OCI-LY7 (cell line): ENCODE measurements at regions not wholly inside any gene's neighbourhood (a gene's known extent, or its start where the extent isn't known, plus 50 kb on each side); places are given as distances from the start of the nearest gene placed in this dataset.

ENCODE experiments used
- EZH2phosphoT487 ChIP-seq: fragments of 200-600 bp; sonication (generic); IDR thresholded peaks from 2 replicates; pipeline ENCODE4 v1.6.1; 2018; ENCODE audit warnings: low read depth, borderline replicate concordance, mild to moderate bottlenecking, mixed run types, antibody characterized with exemption, low read length, moderate library complexity, mixed read lengths
- TF ChIP-seq, protein P1 (sequence below): fragments of 200-600 bp; sonication (generic); conservative IDR thresholded peaks from 2 replicates; pipeline ENCODE4 v1.5.1; 2014; ENCODE audit warnings: mild to moderate bottlenecking, antibody characterized with exemption, low read length, moderate library complexity, mixed read lengths

DNA sequence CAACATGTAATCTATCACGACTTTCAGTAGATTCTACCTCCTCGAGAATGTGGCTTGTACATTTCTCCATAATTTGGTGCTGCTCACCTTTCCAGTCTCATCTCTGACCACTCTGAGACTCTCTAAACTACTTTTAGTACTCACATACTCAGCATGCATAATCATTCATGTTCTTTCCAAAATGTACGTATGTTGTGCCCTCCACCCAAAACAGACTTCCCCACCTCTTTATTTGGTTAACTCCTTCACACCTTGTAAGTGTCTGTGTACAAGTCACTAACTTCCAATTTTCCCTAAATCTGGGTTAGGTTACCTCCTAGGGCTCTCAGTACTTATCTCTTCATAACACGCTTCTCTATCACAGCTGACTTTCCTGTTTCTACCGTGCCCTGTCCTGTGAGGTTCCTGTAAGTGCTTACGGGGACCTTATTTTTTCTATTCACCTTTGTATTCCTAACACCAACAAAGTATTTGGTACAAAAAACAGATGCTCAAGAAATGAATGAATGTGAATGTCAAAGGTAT lies 186.2 kb upstream of the MKLN1 start:
- TF ChIP-seq, protein P1, sequence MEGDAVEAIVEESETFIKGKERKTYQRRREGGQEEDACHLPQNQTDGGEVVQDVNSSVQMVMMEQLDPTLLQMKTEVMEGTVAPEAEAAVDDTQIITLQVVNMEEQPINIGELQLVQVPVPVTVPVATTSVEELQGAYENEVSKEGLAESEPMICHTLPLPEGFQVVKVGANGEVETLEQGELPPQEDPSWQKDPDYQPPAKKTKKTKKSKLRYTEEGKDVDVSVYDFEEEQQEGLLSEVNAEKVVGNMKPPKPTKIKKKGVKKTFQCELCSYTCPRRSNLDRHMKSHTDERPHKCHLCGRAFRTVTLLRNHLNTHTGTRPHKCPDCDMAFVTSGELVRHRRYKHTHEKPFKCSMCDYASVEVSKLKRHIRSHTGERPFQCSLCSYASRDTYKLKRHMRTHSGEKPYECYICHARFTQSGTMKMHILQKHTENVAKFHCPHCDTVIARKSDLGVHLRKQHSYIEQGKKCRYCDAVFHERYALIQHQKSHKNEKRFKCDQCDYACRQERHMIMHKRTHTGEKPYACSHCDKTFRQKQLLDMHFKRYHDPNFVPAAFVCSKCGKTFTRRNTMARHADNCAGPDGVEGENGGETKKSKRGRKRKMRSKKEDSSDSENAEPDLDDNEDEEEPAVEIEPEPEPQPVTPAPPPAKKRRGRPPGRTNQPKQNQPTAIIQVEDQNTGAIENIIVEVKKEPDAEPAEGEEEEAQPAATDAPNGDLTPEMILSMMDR: no peak
- no peak for TF ChIP-seq EZH2phosphoT487
